HepG2 (cell line): ENCODE measurements at regions not wholly inside any gene's neighbourhood (a gene's known extent, or its start where the extent isn't known, plus 50 kb on each side); places are given as distances from the start of the nearest gene placed in this dataset.

Experiments used
- ATAC-seq: fragments of 200-7000 bp; cut with Tn5 transposase; 3 replicates; pipeline ENCODE4 v1.9.1; 2020; ENCODE audit warnings: mild to moderate bottlenecking, moderate library complexity
- BruUV-seq: library from RNA; stranded (reverse); fragments of 400-500 nt; replicated peaks from 2 replicates; lab custom pipeline; 2021; lab: Mats Ljungman, UMichigan
- CTCF ChIA-PET: fragments of 300-600 bp; formaldehyde crosslinking; extraction: SDS; loops from one replicate; lab custom pipeline; 2021; ENCODE audit warnings: low total read pairs, inconsistent platforms, low intra/inter-chr PET ratio; lab: Yijun Ruan, JAX
- POLR2A ChIA-PET: fragments of 350-600 bp; sonication (Branson Sonifier 250); formaldehyde crosslinking; loops from one replicate; lab custom pipeline; 2020; ENCODE audit warnings: antibody characterized with exemption, inconsistent platforms; lab: Yijun Ruan, JAX
- DNase-seq: peaks from one replicate; pipeline ENCODE4 v3.0.0-alpha.2; 2015; ENCODE audit warnings: low spot score
- FAIRE-seq: peaks from 3 replicates; lab custom pipeline; 2011; peaks lifted over from hg19 to GRCh38; lab: Jason Lieb, UNC
- H2AFZ ChIP-seq: one replicate; pipeline ENCODE4 v1.6.1; 2011; ENCODE audit warnings: low read length, inconsistent platforms
- H3K27ac ChIP-seq: fragments of 300-600 bp; 3 replicates; pipeline ENCODE4 v1.8.0; 2011; ENCODE audit warnings: mixed run types, mild to moderate bottlenecking, mixed read lengths, low read length, inconsistent platforms; ENCODE audit not compliant: insufficient read depth; ENCODE audit errors: extremely low read length
- H3K27me3 ChIP-seq, 2 experiments: fragments of 200-600 bp in 1 of 2; 2 replicates in 1 of 2; 3 replicates in 1 of 2; pipeline versions ENCODE4 v1.6.0 to v1.8.0; 2011; ENCODE audit warnings: low read length in 2 of 2, mild to moderate bottlenecking in 2 of 2, moderate library complexity in 2 of 2, inconsistent platforms in 1 of 2; ENCODE audit not compliant: insufficient read depth in 2 of 2, control insufficient read depth in 1 of 2
- H3K36me3 ChIP-seq, 2 experiments: fragments of 200-600 bp in 1 of 2; replicated peaks in 1 of 2; 2 replicates in 1 of 2; 3 replicates in 1 of 2; pipeline versions ENCODE4 v1.5.1 to v1.8.0; 2011; ENCODE audit warnings: low read length in 2 of 2, inconsistent platforms in 1 of 2; ENCODE audit not compliant: insufficient read depth in 2 of 2, control insufficient read depth in 1 of 2
- H3K4me1 ChIP-seq: 2 replicates; pipeline ENCODE4 v1.5.1; 2012; ENCODE audit warnings: low read length, inconsistent platforms; ENCODE audit not compliant: insufficient read depth
- H3K4me2 ChIP-seq: 2 replicates; pipeline ENCODE4 v1.6.0; 2011; ENCODE audit warnings: low read depth, low read length, inconsistent platforms
- H3K4me3 ChIP-seq, 3 experiments: fragments of 200-600 bp in 1 of 3; sonication (generic), shearing (Covaris generic) in 1 of 3; replicated peaks in 1 of 3; 2 replicates each; pipeline ENCODE4 v1.5.1; 2011 to 2016; ENCODE audit warnings: low read length in 3 of 3, inconsistent platforms in 2 of 3, low read depth in 2 of 3, mild to moderate bottlenecking in 2 of 3, control low read depth in 1 of 3, mixed read lengths in 1 of 3; ENCODE audit not compliant: insufficient read depth in 1 of 3
- H3K79me2 ChIP-seq: one replicate; pipeline ENCODE4 v1.6.1; 2011; ENCODE audit warnings: low read length, inconsistent platforms; ENCODE audit not compliant: insufficient read depth
- H3K9ac ChIP-seq: 2 replicates; pipeline ENCODE4 v1.6.0; 2011; ENCODE audit warnings: mild to moderate bottlenecking, low read depth, low read length, inconsistent platforms; ENCODE audit not compliant: insufficient read depth
- H3K9me3 ChIP-seq: 2 replicates; pipeline ENCODE4 v1.5.1; 2012; ENCODE audit warnings: mild to moderate bottlenecking, low read length
- H4K20me1 ChIP-seq: 2 replicates; pipeline ENCODE4 v1.6.0; 2011; ENCODE audit warnings: inconsistent platforms, mild to moderate bottlenecking, low read length, moderate library complexity; ENCODE audit not compliant: insufficient read depth
- DNMT3B ChIP-seq: conservative IDR thresholded peaks from 2 replicates; pipeline ENCODE4 v1.6.1; 2016; ENCODE audit warnings: missing biosample characterization, control low read depth
- KAT7 ChIP-seq: IDR thresholded peaks from 2 replicates; pipeline ENCODE4 v1.6.1; 2018; ENCODE audit warnings: borderline replicate concordance, missing compliant biosample characterization
- NFE2L1 ChIP-seq: sonication (generic); formaldehyde crosslinking; IDR thresholded peaks from 2 replicates; pipeline ENCODE4 v1.4.0; 2020; ENCODE audit warnings: missing genetic modification reagents, mild to moderate bottlenecking, borderline replicate concordance
- PHF5A ChIP-seq: IDR thresholded peaks from one replicate; pipeline ENCODE4 v1.6.1; 2018; ENCODE audit warnings: low read depth, missing genetic modification reagents; ENCODE audit not compliant: unreplicated experiment
- RBFOX2 ChIP-seq: fragments of 200-400 bp; formaldehyde crosslinking; IDR thresholded peaks from 2 replicates; pipeline ENCODE4 v1.6.1; 2017; ENCODE audit warnings: low read depth, mild to moderate bottlenecking, low read length
- SIN3A ChIP-seq: IDR thresholded peaks from 2 replicates; pipeline ENCODE4 v1.6.1; 2011; ENCODE audit warnings: low read depth, mild to moderate bottlenecking, control low read depth, low read length, borderline replicate concordance
- WGBS: methylation state at CpG from one replicate; pipeline ENCODE4 v1.1.6; 2017; ENCODE audit warnings: low lambda C conversion rate; 5-methylcytosine and 5-hydroxymethylcytosine counted together
- in situ Hi-C: cut with HindIII; loops from 2 replicates; pipeline ENCODE4 v1.10.0; 2017; ENCODE audit warnings: low pct_unique_long_range_greater_than_20kb; ENCODE audit not compliant: extremely low pct_ligation_motif_present
- intact Hi-C: fragments of 100-400 bp; cut with micrococcal nuclease; formaldehyde crosslinking; loops from one replicate; pipeline ENCODE4 v1.10.0; 2022; ENCODE audit not compliant: unreplicated experiment
- TF ChIP-seq, protein P1 (sequence below): sonication (generic); formaldehyde crosslinking; IDR thresholded peaks from 2 replicates; pipeline ENCODE4 v1.5.0; 2020; ENCODE audit warnings: mild to moderate bottlenecking, missing genetic modification reagents
- TF ChIP-seq, protein P2 (sequence below): conservative IDR thresholded peaks from 2 replicates; pipeline ENCODE4 v1.6.1; 2018; ENCODE audit warnings: missing genetic modification reagents
- TF ChIP-seq, protein P3 (sequence below), 2 experiments: sonication (generic) in 1 of 2; formaldehyde crosslinking in 1 of 2; IDR thresholded peaks; 2 replicates each; pipeline versions ENCODE4 v1.6.1 to v1.9.0; 2014 to 2022; ENCODE audit warnings: antibody characterized with exemption in 1 of 2, borderline replicate concordance in 1 of 2, inconsistent platforms in 1 of 2, low read depth in 1 of 2, missing genetic modification reagents in 1 of 2

DNA sequence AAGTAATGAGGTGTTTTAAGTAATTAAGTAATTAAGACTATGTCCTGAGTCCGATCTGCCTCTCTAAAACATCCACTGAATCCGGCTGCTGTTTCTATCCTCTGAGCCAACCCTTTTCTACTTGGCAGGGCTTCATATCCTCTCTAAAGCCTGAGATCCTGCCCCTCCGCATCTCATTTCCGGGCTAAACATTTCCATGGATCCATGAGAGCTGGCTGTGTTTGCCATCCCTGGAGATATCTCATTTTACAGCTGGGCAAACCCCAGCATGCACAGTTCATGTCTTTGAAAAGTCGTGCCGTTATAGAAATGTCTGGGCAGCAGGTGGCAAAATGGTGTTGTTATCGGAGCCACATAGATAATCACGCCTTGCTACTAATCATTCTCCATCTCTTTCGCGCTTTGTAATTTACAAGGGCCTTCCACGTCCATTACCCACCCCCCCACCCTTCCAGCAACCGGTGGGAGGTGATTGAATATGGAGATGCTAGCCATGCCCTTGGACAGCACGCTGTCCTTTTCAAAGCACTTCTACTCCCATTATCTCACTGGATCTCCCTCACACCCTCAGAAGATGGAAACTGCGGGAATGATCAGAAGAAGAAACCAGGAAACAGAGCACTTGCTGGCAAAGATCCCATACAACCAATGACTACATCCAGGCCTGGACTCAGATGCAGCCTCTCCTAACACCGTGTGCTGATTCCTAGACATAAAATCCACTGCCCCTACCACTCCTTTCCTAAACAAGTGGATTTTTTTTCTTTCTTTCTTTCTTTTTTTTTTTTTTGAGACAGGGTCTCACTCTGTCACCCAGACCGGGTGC is 1189.2 kb downstream of the TYW1 start (continued):
- TF ChIP-seq, protein P1, sequence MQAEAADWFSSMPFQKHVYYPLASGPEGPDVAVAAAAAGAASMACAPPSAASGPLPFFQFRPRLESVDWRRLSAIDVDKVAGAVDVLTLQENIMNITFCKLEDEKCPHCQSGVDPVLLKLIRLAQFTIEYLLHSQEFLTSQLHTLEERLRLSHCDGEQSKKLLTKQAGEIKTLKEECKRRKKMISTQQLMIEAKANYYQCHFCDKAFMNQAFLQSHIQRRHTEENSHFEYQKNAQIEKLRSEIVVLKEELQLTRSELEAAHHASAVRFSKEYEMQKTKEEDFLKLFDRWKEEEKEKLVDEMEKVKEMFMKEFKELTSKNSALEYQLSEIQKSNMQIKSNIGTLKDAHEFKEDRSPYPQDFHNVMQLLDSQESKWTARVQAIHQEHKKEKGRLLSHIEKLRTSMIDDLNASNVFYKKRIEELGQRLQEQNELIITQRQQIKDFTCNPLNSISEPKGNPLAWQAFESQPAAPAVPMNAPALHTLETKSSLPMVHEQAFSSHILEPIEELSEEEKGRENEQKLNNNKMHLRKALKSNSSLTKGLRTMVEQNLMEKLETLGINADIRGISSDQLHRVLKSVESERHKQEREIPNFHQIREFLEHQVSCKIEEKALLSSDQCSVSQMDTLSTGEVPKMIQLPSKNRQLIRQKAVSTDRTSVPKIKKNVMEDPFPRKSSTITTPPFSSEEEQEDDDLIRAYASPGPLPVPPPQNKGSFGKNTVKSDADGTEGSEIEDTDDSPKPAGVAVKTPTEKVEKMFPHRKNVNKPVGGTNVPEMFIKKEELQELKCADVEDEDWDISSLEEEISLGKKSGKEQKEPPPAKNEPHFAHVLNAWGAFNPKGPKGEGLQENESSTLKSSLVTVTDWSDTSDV (CRISPR knock-in tag) = no peak
- TF ChIP-seq NFE2L1 (CRISPR knock-in tag) (no peak), DNMT3B (CRISPR knock-in tag) (no peak), KAT7 (no peak), PHF5A (CRISPR knock-in tag) (no peak), SIN3A (no peak)
- TF ChIP-seq, all 625 proteins: peak for 0

DNA sequence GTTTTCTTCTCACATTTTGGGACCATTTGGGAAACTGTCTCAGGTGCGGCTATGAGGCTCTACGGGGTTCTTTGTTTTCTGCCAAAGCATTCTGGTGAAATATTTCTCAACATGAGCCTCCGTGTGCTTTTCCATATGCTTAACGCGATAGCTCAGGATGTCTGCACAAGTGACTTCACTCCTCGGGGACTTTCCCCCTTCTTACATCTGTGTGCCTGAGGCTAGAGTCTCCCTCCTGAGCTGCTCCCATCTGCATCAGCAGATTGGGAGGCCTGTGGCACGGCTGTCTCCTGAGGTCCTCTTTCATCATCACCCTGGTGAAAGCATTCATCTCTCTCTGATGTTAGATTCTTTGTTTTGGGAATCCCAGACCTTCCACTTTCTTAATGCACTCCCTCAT is 1190.9 kb downstream of the TYW1 start:
- POLR2A ChIA-PET = no interaction called here
- BruUV-seq = no TSS peak
- WGBS = 16% methylated on average over 7 of the region's 7 CpGs
- TF ChIP-seq, protein P2, sequence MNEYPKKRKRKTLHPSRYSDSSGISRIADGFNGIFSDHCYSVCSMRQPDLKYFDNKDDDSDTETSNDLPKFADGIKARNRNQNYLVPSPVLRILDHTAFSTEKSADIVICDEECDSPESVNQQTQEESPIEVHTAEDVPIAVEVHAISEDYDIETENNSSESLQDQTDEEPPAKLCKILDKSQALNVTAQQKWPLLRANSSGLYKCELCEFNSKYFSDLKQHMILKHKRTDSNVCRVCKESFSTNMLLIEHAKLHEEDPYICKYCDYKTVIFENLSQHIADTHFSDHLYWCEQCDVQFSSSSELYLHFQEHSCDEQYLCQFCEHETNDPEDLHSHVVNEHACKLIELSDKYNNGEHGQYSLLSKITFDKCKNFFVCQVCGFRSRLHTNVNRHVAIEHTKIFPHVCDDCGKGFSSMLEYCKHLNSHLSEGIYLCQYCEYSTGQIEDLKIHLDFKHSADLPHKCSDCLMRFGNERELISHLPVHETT (CRISPR knock-in tag) = no peak
- TF ChIP-seq RBFOX2 = no peak
- TF ChIP-seq, protein P3, sequence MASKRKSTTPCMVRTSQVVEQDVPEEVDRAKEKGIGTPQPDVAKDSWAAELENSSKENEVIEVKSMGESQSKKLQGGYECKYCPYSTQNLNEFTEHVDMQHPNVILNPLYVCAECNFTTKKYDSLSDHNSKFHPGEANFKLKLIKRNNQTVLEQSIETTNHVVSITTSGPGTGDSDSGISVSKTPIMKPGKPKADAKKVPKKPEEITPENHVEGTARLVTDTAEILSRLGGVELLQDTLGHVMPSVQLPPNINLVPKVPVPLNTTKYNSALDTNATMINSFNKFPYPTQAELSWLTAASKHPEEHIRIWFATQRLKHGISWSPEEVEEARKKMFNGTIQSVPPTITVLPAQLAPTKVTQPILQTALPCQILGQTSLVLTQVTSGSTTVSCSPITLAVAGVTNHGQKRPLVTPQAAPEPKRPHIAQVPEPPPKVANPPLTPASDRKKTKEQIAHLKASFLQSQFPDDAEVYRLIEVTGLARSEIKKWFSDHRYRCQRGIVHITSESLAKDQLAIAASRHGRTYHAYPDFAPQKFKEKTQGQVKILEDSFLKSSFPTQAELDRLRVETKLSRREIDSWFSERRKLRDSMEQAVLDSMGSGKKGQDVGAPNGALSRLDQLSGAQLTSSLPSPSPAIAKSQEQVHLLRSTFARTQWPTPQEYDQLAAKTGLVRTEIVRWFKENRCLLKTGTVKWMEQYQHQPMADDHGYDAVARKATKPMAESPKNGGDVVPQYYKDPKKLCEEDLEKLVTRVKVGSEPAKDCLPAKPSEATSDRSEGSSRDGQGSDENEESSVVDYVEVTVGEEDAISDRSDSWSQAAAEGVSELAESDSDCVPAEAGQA (IDR thresholded peaks at IDR 0.05; ENCODE audit: low read depth) = no peak
- TF ChIP-seq, protein P3 (CRISPR knock-in tag; IDR thresholded peaks at IDR 0.05; ENCODE audit: borderline replicate concordance) = no peak

More for the DNA sequence above, 1190.9 kb downstream of the TYW1 start:
- H3K4me2 ChIP-seq = no peak overlapping the region
- no peaks in the 10 kb centered on the region for H3K4me1 ChIP-seq
- H3K9me3 ChIP-seq = no peaks in the 10 kb centered on the region
- no peak overlapping the region for H3K4me3 ChIP-seq
- FAIRE-seq (no peak), DNase-seq (no peak), ATAC-seq (no peak)
- no peak overlapping the region for H2AFZ ChIP-seq
- no peak overlapping the region for H3K9ac ChIP-seq
- in situ Hi-C loops (no loop called here), intact Hi-C loops (no loop called here)
- no peaks in the 10 kb centered on the region for H3K27me3 ChIP-seq
- H3K79me2 ChIP-seq = no peaks in the 10 kb centered on the region
- CTCF ChIA-PET = no interaction called here
- no peaks in the 10 kb centered on the region for H4K20me1 ChIP-seq
- no peaks in the 10 kb centered on the region for H3K36me3 ChIP-seq
- no peak overlapping the region for H3K27ac ChIP-seq
